Endothelial cell of umbilical vein (primary cell): ENCODE measurements at regions not wholly inside any gene's neighbourhood (a gene's known extent, or its start where the extent isn't known, plus 50 kb on each side); places are given as distances from the start of the nearest gene placed in this dataset.

Experiments used
- BruUV-seq: library from RNA; stranded (reverse); fragments of 400-500 nt; replicated peaks from 2 replicates; lab custom pipeline; 2021; lab: Mats Ljungman, UMichigan
- CTCF ChIA-PET: fragments of 300-600, 350-600 bp; sonication (Branson Sonifier 250); formaldehyde crosslinking; loops from one replicate; lab custom pipeline; 2021; ENCODE audit warnings: antibody characterized with exemption, inconsistent platforms; lab: Charles Lee
- POLR2A ChIA-PET: fragments of 300-600, 350-600 bp; sonication (Branson Sonifier 250); formaldehyde crosslinking; loops from one replicate; lab custom pipeline; 2021; ENCODE audit warnings: antibody characterized with exemption, inconsistent platforms; lab: Charles Lee
- DNase-seq: peaks from one replicate; pipeline ENCODE4 v3.0.0-alpha.2; 2011; ENCODE audit warnings: low read depth, low spot score
- FAIRE-seq: peaks from 2 replicates; lab custom pipeline; 2011; peaks lifted over from hg19 to GRCh38; lab: Jason Lieb, UNC
- H2AFZ ChIP-seq: 2 replicates; pipeline ENCODE4 v1.6.0; 2012; ENCODE audit warnings: low read depth, low read length, control low read depth, inconsistent platforms
- H3K27ac ChIP-seq: 2 replicates; pipeline ENCODE4 v1.5.1; 2011; ENCODE audit warnings: low read depth, mild to moderate bottlenecking, control low read depth, low read length, moderate library complexity; ENCODE audit not compliant: insufficient read depth
- H3K27me3 ChIP-seq, 2 experiments: 2 replicates each; pipeline versions ENCODE4 v1.6.0 to v1.6.1; 2011; ENCODE audit warnings: low read length in 2 of 2, mixed read lengths in 1 of 2; ENCODE audit not compliant: control insufficient read depth in 2 of 2, insufficient read depth in 2 of 2
- H3K36me3 ChIP-seq, 2 experiments: 2 replicates in 1 of 2; 3 replicates in 1 of 2; pipeline ENCODE4 v1.5.1; 2011; ENCODE audit warnings: low read length in 2 of 2, mild to moderate bottlenecking in 1 of 2, moderate library complexity in 1 of 2; ENCODE audit not compliant: control insufficient read depth in 2 of 2, insufficient read depth in 2 of 2; ENCODE audit errors: extremely low read depth in 1 of 2
- H3K4me1 ChIP-seq: 3 replicates; pipeline ENCODE4 v1.5.1; 2011; ENCODE audit warnings: mild to moderate bottlenecking, low read length; ENCODE audit not compliant: control insufficient read depth, insufficient read depth; ENCODE audit errors: extremely low read depth
- H3K4me2 ChIP-seq: 2 replicates; pipeline ENCODE4 v1.6.1; 2011; ENCODE audit warnings: low read length, control low read depth, mixed read lengths; ENCODE audit not compliant: insufficient read depth
- H3K4me3 ChIP-seq, 3 experiments: fragments of 200-600 bp in 1 of 3; sonication (generic), shearing (Covaris generic) in 1 of 3; replicated peaks in 1 of 3; 2 replicates each; pipeline ENCODE4 v1.5.1; 2011 to 2016; ENCODE audit warnings: control low read depth in 3 of 3, low read length in 3 of 3, mild to moderate bottlenecking in 2 of 3, inconsistent platforms in 1 of 3, low read depth in 1 of 3, moderate library complexity in 1 of 3; ENCODE audit not compliant: insufficient read depth in 1 of 3
- H3K79me2 ChIP-seq: 2 replicates; pipeline ENCODE4 v1.6.0; 2012; ENCODE audit warnings: low read length, inconsistent platforms; ENCODE audit not compliant: control insufficient read depth, insufficient read depth
- H3K9ac ChIP-seq: replicated peaks from 2 replicates; pipeline ENCODE3; 2011; ENCODE audit warnings: low read length, control low read depth; ENCODE audit not compliant: insufficient read depth; ENCODE audit errors: extremely low read depth
- H3K9me1 ChIP-seq: replicated peaks from 3 replicates; pipeline ENCODE4 v1.6.0; 2011; ENCODE audit warnings: mild to moderate bottlenecking, low read length; ENCODE audit not compliant: control insufficient read depth, insufficient read depth; ENCODE audit errors: extremely low read depth
- H3K9me3 ChIP-seq: replicated peaks from 2 replicates; pipeline ENCODE4 v1.5.1; 2012; ENCODE audit warnings: low read length, inconsistent platforms; ENCODE audit not compliant: control insufficient read depth, insufficient read depth
- H4K20me1 ChIP-seq: replicated peaks from 2 replicates; pipeline ENCODE3; 2011; ENCODE audit warnings: mild to moderate bottlenecking, low read length; ENCODE audit not compliant: control insufficient read depth, insufficient read depth; ENCODE audit errors: extremely low read depth
- CTCF ChIP-seq, 2 donors: IDR thresholded peaks; 1 replicate in 1 of 2; 2 replicates in 1 of 2; pipeline ENCODE4 v1.5.1; 2011; ENCODE audit warnings: low read length in 2 of 2, mild to moderate bottlenecking in 2 of 2, moderate library complexity in 2 of 2, control low read depth in 1 of 2, inconsistent platforms in 1 of 2, low read depth in 1 of 2; ENCODE audit not compliant: insufficient read depth in 1 of 2; ENCODE audit errors: extremely low read depth in 1 of 2
- EZH2 ChIP-seq: IDR thresholded peaks from 2 replicates; pipeline ENCODE4 v1.6.1; 2012; ENCODE audit warnings: borderline replicate concordance, low read depth, mild to moderate bottlenecking, moderate library complexity, low read length, inconsistent platforms; ENCODE audit not compliant: severe bottlenecking
- FOS ChIP-seq: IDR thresholded peaks from 2 replicates; pipeline ENCODE4 v1.6.1; 2011; ENCODE audit warnings: mild to moderate bottlenecking, low read length, moderate library complexity, borderline replicate concordance; ENCODE audit not compliant: insufficient read depth
- GATA2 ChIP-seq: IDR thresholded peaks from 2 replicates; pipeline ENCODE4 v1.7.0; 2011; ENCODE audit warnings: low read depth, mild to moderate bottlenecking, moderate library complexity, mixed read lengths, low read length; ENCODE audit not compliant: insufficient read length, insufficient read depth
- JUN ChIP-seq: IDR thresholded peaks from 2 replicates; pipeline ENCODE4 v1.6.1; 2011; ENCODE audit warnings: borderline replicate concordance, low read depth; ENCODE audit not compliant: insufficient read length, insufficient read depth
- MAX ChIP-seq: IDR thresholded peaks from 2 replicates; pipeline ENCODE4 v1.6.1; 2011; ENCODE audit not compliant: insufficient read depth, insufficient read length
- MYC ChIP-seq: IDR thresholded peaks from one replicate; pipeline ENCODE4 v1.6.1; 2011; ENCODE audit warnings: mild to moderate bottlenecking, low read depth, low read length
- POLR2A ChIP-seq: IDR thresholded peaks from 2 replicates; pipeline ENCODE4 v1.6.1; 2012; ENCODE audit warnings: low read depth, mild to moderate bottlenecking, control low read depth, low read length
- POLR2AphosphoS5 ChIP-seq: IDR thresholded peaks from 2 replicates; pipeline ENCODE4 v1.6.1; 2012; ENCODE audit warnings: low read depth, mild to moderate bottlenecking, control low read depth, low read length, moderate library complexity; ENCODE audit not compliant: insufficient read depth
- dilution Hi-C: fragments of 300-500 bp; cut with MboI; formaldehyde crosslinking; loops from one replicate; pipeline ENCODE4 v1.15.0; 2019; ENCODE audit warnings: low sequenced_read_pairs; ENCODE audit not compliant: extremely low pct_ligation_motif_present
- intact Hi-C: fragments of 100-400 bp; cut with micrococcal nuclease; formaldehyde crosslinking; loops from one replicate; pipeline ENCODE4 v1.10.0; 2022

- Histone ChIP-seq H3K4me1 (no peaks in the 10 kb centered on the region), H4K20me1 (no peaks in the 10 kb centered on the region), H3K4me2 (no peak overlapping the region), H3K27ac (no peak overlapping the region), H2AFZ (no peak overlapping the region), H3K36me3 (no peaks in the 10 kb centered on the region), H3K9ac (no peak overlapping the region), H3K79me2 (no peaks in the 10 kb centered on the region), H3K4me3 (no peak overlapping the region), H3K9me3 (no peaks in the 10 kb centered on the region), H3K9me1 (no peaks in the 10 kb centered on the region), H3K27me3 (no peaks in the 10 kb centered on the region)
- TF ChIP-seq FOS (no peak), CTCF (IDR thresholded peaks at IDR 0.05; ENCODE audit: extremely low read depth in 1 of 2, insufficient read depth in 1 of 2, low read depth in 1 of 2, low read length in 2 of 2) (no peak), JUN (no peak), POLR2A (no peak), MYC (no peak), POLR2AphosphoS5 (no peak), EZH2 (no peak), MAX (no peak), GATA2 (no peak)
- intact Hi-C loops, result no loop called here
- DNase-seq, result no peak
- FAIRE-seq, result no peak
- dilution Hi-C loops, result no loop called here
- ChIA-PET POLR2A (no interaction called here), CTCF (no interaction called here)
- no TSS peak for BruUV-seq
Observed at GRCh38 chr18:54086046-54086802, 138.2 kb downstream of the MBD2 start.
